ENCODE measurements at regions not wholly inside any gene's neighbourhood (a gene's known extent, or its start where the extent isn't known, plus 50 kb on each side); places are given as distances from the start of the nearest gene placed in this dataset.

DNA sequence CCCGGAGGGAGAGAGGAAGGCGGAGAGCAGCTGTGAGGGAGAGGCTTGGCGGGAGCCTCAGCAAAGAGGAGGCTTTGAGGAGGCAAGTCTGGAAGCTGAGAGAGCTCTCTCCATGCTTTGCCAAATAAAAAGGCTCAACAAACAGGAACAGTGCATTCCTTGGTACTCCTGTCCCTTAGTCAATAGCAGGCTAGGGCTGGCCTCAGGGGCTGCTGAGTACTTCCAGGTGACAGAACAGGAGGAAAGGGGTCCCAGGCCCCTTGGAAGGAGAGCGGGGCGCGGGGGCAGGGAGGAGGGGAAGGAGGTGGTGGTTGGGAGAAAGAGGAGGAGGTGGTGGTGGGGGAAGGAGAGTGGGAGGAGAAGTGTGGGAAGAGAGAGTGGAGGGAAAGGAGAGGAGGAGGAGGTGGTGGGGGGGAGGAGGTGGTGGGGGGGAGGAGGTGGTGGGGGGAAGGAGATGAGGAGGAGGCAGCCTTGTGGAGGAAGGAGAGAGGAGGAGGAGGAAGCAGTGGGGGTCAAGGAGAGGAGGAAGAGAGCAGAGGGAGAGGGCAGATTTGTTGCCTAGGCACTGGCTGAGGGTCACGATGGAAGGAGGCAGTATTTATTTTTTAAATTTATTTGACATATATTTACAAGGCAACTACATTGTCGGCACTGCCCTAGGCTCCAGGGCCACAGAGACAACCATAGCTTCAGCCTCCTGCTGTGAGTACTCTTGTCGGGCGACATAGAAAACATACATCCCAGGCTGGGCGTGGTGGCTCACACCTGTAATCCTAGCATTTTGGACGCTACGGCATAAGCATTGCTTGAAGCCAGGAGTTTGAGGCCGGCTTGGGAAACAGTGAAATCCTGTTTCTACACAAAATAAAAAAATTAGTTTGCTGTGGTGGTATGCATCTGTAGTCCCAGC is 74.2 kb upstream of the ZBED5 start:
- TF ChIP-seq POLR2A (IDR thresholded peaks at IDR 0.05), result no peak
- TF ChIP-seq, protein P1, sequence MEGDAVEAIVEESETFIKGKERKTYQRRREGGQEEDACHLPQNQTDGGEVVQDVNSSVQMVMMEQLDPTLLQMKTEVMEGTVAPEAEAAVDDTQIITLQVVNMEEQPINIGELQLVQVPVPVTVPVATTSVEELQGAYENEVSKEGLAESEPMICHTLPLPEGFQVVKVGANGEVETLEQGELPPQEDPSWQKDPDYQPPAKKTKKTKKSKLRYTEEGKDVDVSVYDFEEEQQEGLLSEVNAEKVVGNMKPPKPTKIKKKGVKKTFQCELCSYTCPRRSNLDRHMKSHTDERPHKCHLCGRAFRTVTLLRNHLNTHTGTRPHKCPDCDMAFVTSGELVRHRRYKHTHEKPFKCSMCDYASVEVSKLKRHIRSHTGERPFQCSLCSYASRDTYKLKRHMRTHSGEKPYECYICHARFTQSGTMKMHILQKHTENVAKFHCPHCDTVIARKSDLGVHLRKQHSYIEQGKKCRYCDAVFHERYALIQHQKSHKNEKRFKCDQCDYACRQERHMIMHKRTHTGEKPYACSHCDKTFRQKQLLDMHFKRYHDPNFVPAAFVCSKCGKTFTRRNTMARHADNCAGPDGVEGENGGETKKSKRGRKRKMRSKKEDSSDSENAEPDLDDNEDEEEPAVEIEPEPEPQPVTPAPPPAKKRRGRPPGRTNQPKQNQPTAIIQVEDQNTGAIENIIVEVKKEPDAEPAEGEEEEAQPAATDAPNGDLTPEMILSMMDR (IDR thresholded peaks at IDR 0.05), result no peak
- Histone ChIP-seq H3K36me3 (no peaks in the 10 kb centered on the region), H3K9me3 (peaks cover 0 to 5% (median 0%) of the 10 kb centered on the region in 4 donors), H3K4me3 (peak overlapping the region; percentile 39 to 66 (median 58)), H3K27ac (peak overlapping the region; percentile 65 to 83 (median 72)), H3K27me3 (no peaks in the 10 kb centered on the region), H3K4me1 (peaks cover 0 to 14% (median 3%) of the 10 kb centered on the region in 4 donors)
- DNase-seq, result no peak

GRCh38 chr11:10930972-10931760 is 73.3 kb upstream of the ZBED5 start:
- Histone ChIP-seq H3K4me3 (peak overlapping the region; percentile 39 to 66 (median 58)), H3K27me3 (no peaks in the 10 kb centered on the region), H3K9me3 (peaks cover 0 to 5% (median 0%) of the 10 kb centered on the region in 4 donors), H3K4me1 (peaks cover 0 to 17% (median 3%) of the 10 kb centered on the region in 4 donors), H3K27ac (peak overlapping the region; percentile 65 to 83 (median 72)), H3K36me3 (no peaks in the 10 kb centered on the region)
- peak in 1 of 2 donors; percentile 8 for TF ChIP-seq POLR2A (IDR thresholded peaks at IDR 0.05)
- TF ChIP-seq, protein P1 (IDR thresholded peaks at IDR 0.05), result no peak
- peak; percentile 20 to 83 (median 67) for DNase-seq

GRCh38 chr11:10930224-10930971 is 72.5 kb upstream of the ZBED5 start:
- Histone ChIP-seq H3K9me3 (peaks cover 0 to 5% (median 0%) of the 10 kb centered on the region in 4 donors), H3K4me1 (peaks cover 0 to 17% (median 3%) of the 10 kb centered on the region in 4 donors), H3K36me3 (no peaks in the 10 kb centered on the region), H3K27ac (peak overlapping the region; percentile 65 to 83 (median 72)), H3K4me3 (peak overlapping the region; percentile 39 to 66 (median 58)), H3K27me3 (no peaks in the 10 kb centered on the region)
- TF ChIP-seq, protein P1 (IDR thresholded peaks at IDR 0.05), result no peak
- no peak for TF ChIP-seq POLR2A (IDR thresholded peaks at IDR 0.05)
- peak in 1 of 3 donors; percentile 49 for DNase-seq

DNA sequence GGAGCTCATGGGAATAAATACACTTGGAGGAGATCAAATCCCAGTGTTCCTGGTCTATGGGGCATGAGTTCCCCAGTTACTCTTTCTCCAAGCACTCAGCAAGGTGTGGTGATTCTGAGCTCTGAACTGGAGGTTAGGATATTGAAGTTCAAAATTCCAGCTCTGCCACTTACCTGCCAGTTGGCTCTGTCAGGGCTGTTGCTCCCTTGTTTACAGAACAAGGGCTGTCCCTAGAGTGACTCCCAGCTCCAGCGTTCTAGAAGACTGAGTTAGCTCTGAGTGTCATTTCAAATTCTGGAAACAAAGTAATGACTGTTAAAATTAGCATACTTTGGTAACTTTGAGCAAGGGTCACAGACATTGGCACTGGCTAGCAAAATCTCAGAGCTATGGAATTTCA is 69.7 kb upstream of the ZBED5 start:
- H3K9me3 ChIP-seq, result peaks cover 0 to 5% (median 0%) of the 10 kb centered on the region in 4 donors
- peak in 1 of 3 donors; percentile 50 for DNase-seq
- no peaks in the 10 kb centered on the region for H3K36me3 ChIP-seq
- peak overlapping the region in 2 of 4 donors; percentile 15 to 28 for H3K27ac ChIP-seq
- H3K4me1 ChIP-seq, result peaks cover 0 to 11% (median 3%) of the 10 kb centered on the region in 4 donors
- H3K27me3 ChIP-seq, result no peaks in the 10 kb centered on the region
- TF ChIP-seq, protein P1 (IDR thresholded peaks at IDR 0.05), result no peak
- no peak for TF ChIP-seq POLR2A (IDR thresholded peaks at IDR 0.05)
- no peak overlapping the region for H3K4me3 ChIP-seq

- no peak overlapping the region for H3K4me3 ChIP-seq
- no peak for DNase-seq
- peaks cover 0 to 6% (median 3%) of the 10 kb centered on the region in 4 donors for H3K4me1 ChIP-seq
- peaks cover 0 to 5% (median 0%) of the 10 kb centered on the region in 4 donors for H3K9me3 ChIP-seq
- peak overlapping the region in 1 of 4 donors; percentile 28 for H3K27ac ChIP-seq
- no peaks in the 10 kb centered on the region for H3K27me3 ChIP-seq
- H3K36me3 ChIP-seq, result no peaks in the 10 kb centered on the region
- no peak for TF ChIP-seq POLR2A (IDR thresholded peaks at IDR 0.05)
Observed at GRCh38 chr11:10926801-10927211, 69.0 kb upstream of the ZBED5 start.

Data from Peyer's patch (tissue), 4 donors.